PC-9 (cell line): ENCODE measurements at regions not wholly inside any gene's neighbourhood (a gene's known extent, or its start where the extent isn't known, plus 50 kb on each side); places are given as distances from the start of the nearest gene placed in this dataset.
"Not testable (repeated sequence)": the region's sequence is repeated elsewhere in the genome, so short reads cannot be mapped to it uniquely, and the experiment has no call there.

Experiments used
- BruUV-seq: library from RNA; stranded (reverse); fragments of 400-500 nt; replicated peaks from 2 replicates; lab custom pipeline; 2021; lab: Mats Ljungman, UMichigan
- CTCF ChIA-PET: fragments of 300-600 bp; sonication (Branson Sonifier 250); formaldehyde crosslinking; loops from one replicate; lab custom pipeline; 2022; ENCODE audit warnings: antibody characterized with exemption; lab: Charles Lee
- POLR2A ChIA-PET: fragments of 300-600 bp; sonication (Branson Sonifier 250); formaldehyde crosslinking; loops from one replicate; lab custom pipeline; 2022; ENCODE audit warnings: antibody characterized with exemption; ENCODE audit not compliant: unreplicated experiment; lab: Charles Lee
- DNase-seq, 2 experiments: peaks; one replicate each; pipeline versions ENCODE4 v3.0.0 to v3.0.0-alpha.2; 2015 to 2022; ENCODE audit warnings: mixed read lengths in 1 of 2
- H2AFZ ChIP-seq: fragments of 200-600 bp; sonication (generic); 2 replicates; pipeline ENCODE4 v1.8.1; 2017; ENCODE audit warnings: antibody characterized with exemption
- H3F3A ChIP-seq: fragments of 200-600 bp; sonication (generic); 2 replicates; pipeline ENCODE4 v1.8.1; 2017; ENCODE audit warnings: antibody characterized with exemption, mild to moderate bottlenecking, low read depth; ENCODE audit not compliant: insufficient read depth
- H3K27ac ChIP-seq: fragments of 200-600 bp; sonication (generic); 2 replicates; pipeline ENCODE4 v1.6.1; 2016; ENCODE audit warnings: mixed run types
- H3K27me3 ChIP-seq: fragments of 200-600 bp; sonication (generic); 2 replicates; pipeline ENCODE4 v1.6.1; 2016; ENCODE audit warnings: low read depth, mixed run types; ENCODE audit not compliant: insufficient read depth
- H3K36me3 ChIP-seq: fragments of 200-600 bp; sonication (generic); 2 replicates; pipeline ENCODE4 v1.6.1; 2016; ENCODE audit warnings: low read depth, mixed run types
- H3K4me1 ChIP-seq: fragments of 200-600 bp; sonication (generic); replicated peaks from 2 replicates; pipeline ENCODE4 v1.6.1; 2016; ENCODE audit warnings: mixed run types; ENCODE audit not compliant: insufficient read depth
- H3K4me2 ChIP-seq: fragments of 200-600 bp; sonication (generic); 2 replicates; pipeline ENCODE4 v1.6.1; 2017; ENCODE audit warnings: mixed run types
- H3K4me3 ChIP-seq: fragments of 200-600 bp; sonication (generic); 2 replicates; pipeline ENCODE4 v1.6.1; 2016; ENCODE audit warnings: mixed run types
- H3K79me2 ChIP-seq: fragments of 200-600 bp; sonication (generic); 2 replicates; pipeline ENCODE4 v1.6.1; 2017; ENCODE audit warnings: low read depth, mixed run types
- H3K9me2 ChIP-seq: fragments of 200-600 bp; sonication (generic); 2 replicates; pipeline ENCODE4 v1.8.1; 2017; ENCODE audit warnings: mild to moderate bottlenecking; ENCODE audit not compliant: insufficient read depth
- H3K9me3 ChIP-seq: fragments of 200-600 bp; sonication (generic); 2 replicates; pipeline ENCODE4 v1.8.1; 2016; ENCODE audit warnings: low read depth; ENCODE audit not compliant: insufficient read depth
- H4K20me1 ChIP-seq: fragments of 200-600 bp; sonication (generic); 2 replicates; pipeline ENCODE4 v1.8.1; 2017; ENCODE audit not compliant: insufficient read depth
- intact Hi-C: fragments of 100-400 bp; cut with micrococcal nuclease; formaldehyde crosslinking; loops from one replicate; pipeline ENCODE4 v1.10.0; 2022; ENCODE audit not compliant: unreplicated experiment

GRCh38 chr7:29696402-29696801 is 109.9 kb upstream of the WIPF3 start:
- H3K27me3 ChIP-seq, H3K4me1 ChIP-seq, H3K9me3 ChIP-seq, H2AFZ ChIP-seq, H3F3A ChIP-seq, H3K36me3 ChIP-seq, H3K4me3 ChIP-seq, H3K9me2 ChIP-seq, intact Hi-C loops, CTCF ChIA-PET, BruUV-seq, DNase-seq, H3K79me2 ChIP-seq, POLR2A ChIA-PET, H3K4me2 ChIP-seq, H3K27ac ChIP-seq, H4K20me1 ChIP-seq: not testable (repeated sequence)

- intact Hi-C loops, H3K4me2 ChIP-seq, H3K36me3 ChIP-seq, H3K9me3 ChIP-seq, BruUV-seq, H3F3A ChIP-seq, DNase-seq, POLR2A ChIA-PET, H3K9me2 ChIP-seq, CTCF ChIA-PET, H3K27me3 ChIP-seq, H3K4me1 ChIP-seq, H3K4me3 ChIP-seq, H4K20me1 ChIP-seq, H3K27ac ChIP-seq, H3K79me2 ChIP-seq, H2AFZ ChIP-seq: not testable (repeated sequence)
Observed at GRCh38 chr7:29699723-29700122, 106.6 kb upstream of the WIPF3 start.

- H3K4me1 ChIP-seq, H3K9me2 ChIP-seq, H3K27me3 ChIP-seq, H3F3A ChIP-seq, H2AFZ ChIP-seq, POLR2A ChIA-PET, H3K36me3 ChIP-seq, H3K79me2 ChIP-seq, H3K9me3 ChIP-seq, H3K4me2 ChIP-seq, intact Hi-C loops, BruUV-seq, DNase-seq, H3K4me3 ChIP-seq, H4K20me1 ChIP-seq, H3K27ac ChIP-seq, CTCF ChIA-PET: not testable (repeated sequence)
Observed at GRCh38 chr7:29701540-29701939, 104.8 kb upstream of the WIPF3 start.

- not testable (repeated sequence) for BruUV-seq
Observed at GRCh38 chr7:29703830-29704229, 102.5 kb upstream of the WIPF3 start.

GRCh38 chr7:29709002-29709401 is 97.3 kb upstream of the WIPF3 start:
- DNase-seq, H3K9me3 ChIP-seq, H3K27ac ChIP-seq, H3K79me2 ChIP-seq, intact Hi-C loops, H3K4me3 ChIP-seq, H3K4me2 ChIP-seq, H3F3A ChIP-seq, H3K4me1 ChIP-seq, POLR2A ChIA-PET, H2AFZ ChIP-seq, H3K27me3 ChIP-seq, H4K20me1 ChIP-seq, BruUV-seq, H3K9me2 ChIP-seq, H3K36me3 ChIP-seq: not testable (repeated sequence)
- CTCF ChIA-PET = interaction anchor here (0.6 kb wide), 1 partner anchor 471 kb away, joined by 9 read pairs; no protein-coding TSS in a partner anchor

More at GRCh38 chr7:29703830-29704229, 102.5 kb upstream of the WIPF3 start:
- CTCF ChIA-PET, H3K27me3 ChIP-seq, H3K4me2 ChIP-seq, H4K20me1 ChIP-seq, POLR2A ChIA-PET, H3K27ac ChIP-seq, H3K9me2 ChIP-seq, H3K9me3 ChIP-seq, H3K79me2 ChIP-seq, H3F3A ChIP-seq, H3K36me3 ChIP-seq, H3K4me3 ChIP-seq, H3K4me1 ChIP-seq, intact Hi-C loops, H2AFZ ChIP-seq, DNase-seq: not testable (repeated sequence)

GRCh38 chr7:29723127-29723526 is 83.2 kb upstream of the WIPF3 start:
- Histone ChIP-seq H3K4me1 (peaks cover 30% of the 10 kb centered on the region), H3K27ac (peak overlapping the region; percentile 58), H3K4me2 (peak overlapping the region; percentile 67), H2AFZ (0 out of 2 replicates have a peak overlapping the region, but pooled peaks have one; percentile 21), H3K4me3 (peak overlapping the region; percentile 10; the same call in 1 of the 2 replicates), H3F3A (peaks cover 13% of the 10 kb centered on the region)
- H3K79me2 ChIP-seq, CTCF ChIA-PET, H4K20me1 ChIP-seq, H3K36me3 ChIP-seq, BruUV-seq, H3K9me2 ChIP-seq, H3K27me3 ChIP-seq, H3K9me3 ChIP-seq: not testable (repeated sequence)
- DNase-seq = peak; percentile 90 to 99
- POLR2A ChIA-PET = interaction anchor here (0.6 kb wide), 1 partner anchor 307 kb away, joined by 4 read pairs; no protein-coding TSS in a partner anchor
- intact Hi-C loops = loop anchor here (2.0 to 5.0 kb wide), 2 partner anchors 101 to 158 kb away; no protein-coding TSS in a partner anchor
